HG02759 (cell line): ENCODE measurements at regions not wholly inside any gene's neighbourhood (a gene's known extent, or its start where the extent isn't known, plus 50 kb on each side); places are given as distances from the start of the nearest gene placed in this dataset.
"Not testable (repeated sequence)": the region's sequence is repeated elsewhere in the genome, so short reads cannot be mapped to it uniquely, and the experiment has no call there.

Experiments used
- ATAC-seq: cut with Tn5 transposase; IDR thresholded peaks from one replicate; pipeline ENCODE4 v1.9.1; 2021; ENCODE audit warnings: mild to moderate bottlenecking, moderate library complexity; ENCODE audit not compliant: unreplicated experiment

DNA sequence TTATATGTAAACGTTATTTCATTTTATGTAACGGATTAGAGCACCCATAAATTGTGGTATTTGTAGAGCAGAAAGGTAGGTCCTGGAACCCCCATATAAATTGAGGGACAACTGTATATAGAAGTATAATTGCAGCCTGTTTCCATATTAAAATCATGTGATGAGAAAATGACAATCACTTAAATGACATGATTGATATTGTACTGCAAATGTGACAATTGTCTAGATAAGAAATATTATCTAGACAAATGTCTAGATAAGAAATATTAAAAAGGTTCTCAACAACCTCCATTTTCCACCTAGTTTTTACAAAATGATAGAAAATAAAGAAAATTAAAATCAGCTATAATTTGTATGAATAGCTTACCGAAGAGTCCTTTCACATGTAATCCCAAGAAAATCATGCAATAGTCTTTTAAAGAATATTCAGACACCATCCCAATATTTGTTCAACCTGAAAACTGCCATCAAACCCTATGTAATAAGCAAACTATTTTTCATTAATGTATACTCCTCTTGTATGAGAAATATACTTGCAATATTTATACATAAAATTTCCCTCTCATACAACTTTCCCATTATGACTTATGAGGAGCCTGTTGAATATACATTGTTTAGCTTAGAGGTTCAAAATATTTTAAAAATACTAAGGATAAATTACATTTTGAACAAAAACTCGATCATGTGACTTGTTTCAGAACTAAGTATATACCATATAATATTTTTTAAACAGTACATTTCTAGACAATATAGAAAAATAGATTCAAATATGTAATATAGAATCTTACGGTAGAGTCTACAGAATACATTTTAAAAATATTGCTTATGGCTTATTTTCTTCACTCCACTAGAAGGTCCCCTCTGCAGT, 153.2 kb downstream of the CRPPA start:
- no peak for ATAC-seq

DNA sequence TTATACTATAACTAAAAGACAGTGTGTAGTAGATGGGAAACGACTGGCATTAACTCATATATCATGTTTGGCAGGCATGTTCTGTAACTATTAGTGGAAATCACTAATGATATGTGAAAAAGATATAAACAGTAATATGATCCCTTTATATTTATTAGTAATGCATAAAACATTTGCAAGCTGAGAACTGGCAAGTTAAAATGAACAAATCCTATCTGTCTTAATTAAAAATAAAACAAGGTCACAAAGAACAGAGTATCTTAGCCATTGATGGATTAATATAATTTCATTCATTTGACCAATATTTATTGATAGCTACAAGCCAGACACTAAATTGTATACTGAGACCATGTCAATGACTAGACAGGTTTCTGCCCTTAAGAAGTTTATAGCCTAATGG, 154.5 kb downstream of the CRPPA start:
- no peak for ATAC-seq

DNA sequence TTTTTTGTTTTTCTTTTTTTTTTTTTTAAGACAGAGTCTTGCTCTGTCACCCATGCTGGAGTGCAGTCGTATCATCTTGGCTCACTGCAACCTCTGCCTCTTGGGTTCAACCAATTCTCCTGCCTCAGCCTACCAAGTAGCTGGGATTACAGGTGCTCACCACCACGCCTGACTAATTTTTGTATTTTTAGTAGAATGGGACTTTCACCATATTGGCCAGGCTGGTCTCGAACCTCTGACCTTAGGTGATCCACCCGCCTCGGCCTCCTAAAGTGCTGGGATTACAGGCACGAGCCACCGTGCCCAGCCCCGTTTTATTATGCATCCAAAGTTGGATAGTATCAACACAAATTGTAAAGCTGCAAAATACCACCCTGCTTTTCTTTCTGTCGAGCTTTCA, 154.9 kb downstream of the CRPPA start:
- ATAC-seq, result not testable (repeated sequence)

- ATAC-seq, result no peak
Observed at GRCh38 chr7:16265863-16266458, 155.4 kb downstream of the CRPPA start.

DNA sequence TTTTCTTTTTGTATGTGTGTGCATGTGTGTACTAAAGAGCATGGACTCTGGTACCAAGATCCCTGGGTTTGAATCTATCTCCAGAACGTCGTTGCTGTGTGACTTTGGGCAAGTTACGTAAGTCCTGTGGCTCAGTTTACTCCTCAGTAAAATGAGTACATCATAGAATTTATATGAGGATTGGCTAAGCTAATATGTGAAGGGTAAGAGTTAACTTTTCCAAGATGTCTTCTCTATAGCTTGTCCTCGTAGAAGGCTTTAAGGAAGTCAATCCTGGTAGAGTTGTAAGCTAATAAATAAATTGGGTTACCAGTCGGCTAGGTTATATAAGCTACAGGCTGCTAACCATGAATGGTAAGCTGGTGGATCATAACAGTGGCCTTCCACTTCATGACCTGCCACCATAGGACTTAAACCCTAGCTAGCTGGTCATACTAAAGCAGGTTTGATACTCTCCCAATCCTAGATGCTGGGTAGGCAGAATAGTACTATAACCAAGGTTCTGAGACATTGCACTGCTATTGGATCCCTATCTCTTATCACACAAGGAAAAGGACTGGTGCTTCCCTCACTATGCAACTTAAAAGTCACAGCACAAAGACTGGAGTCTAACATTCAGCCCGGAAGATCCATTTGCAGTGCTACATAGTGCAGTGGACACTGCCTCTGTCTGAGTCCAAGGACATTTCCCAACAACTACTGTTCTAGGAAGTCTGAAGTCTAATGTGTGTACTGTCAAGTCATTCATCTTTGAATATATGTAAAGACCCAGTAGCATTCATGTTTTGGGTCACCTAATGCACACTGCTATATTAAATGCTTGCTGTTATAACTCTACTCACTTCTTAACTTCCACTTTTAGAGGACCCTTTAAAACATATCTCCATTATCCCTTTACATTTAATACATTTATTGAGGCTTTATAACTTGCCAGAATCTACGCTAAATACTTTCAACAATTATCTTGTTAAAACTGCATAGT, 156.2 kb downstream of the CRPPA start:
- ATAC-seq, result no peak

- no peak for ATAC-seq
Observed at GRCh38 chr7:16264036-16264819, 157.1 kb downstream of the CRPPA start.

- ATAC-seq, result not testable (repeated sequence)
Observed at GRCh38 chr7:16263377-16263776, 158.0 kb downstream of the CRPPA start.

DNA sequence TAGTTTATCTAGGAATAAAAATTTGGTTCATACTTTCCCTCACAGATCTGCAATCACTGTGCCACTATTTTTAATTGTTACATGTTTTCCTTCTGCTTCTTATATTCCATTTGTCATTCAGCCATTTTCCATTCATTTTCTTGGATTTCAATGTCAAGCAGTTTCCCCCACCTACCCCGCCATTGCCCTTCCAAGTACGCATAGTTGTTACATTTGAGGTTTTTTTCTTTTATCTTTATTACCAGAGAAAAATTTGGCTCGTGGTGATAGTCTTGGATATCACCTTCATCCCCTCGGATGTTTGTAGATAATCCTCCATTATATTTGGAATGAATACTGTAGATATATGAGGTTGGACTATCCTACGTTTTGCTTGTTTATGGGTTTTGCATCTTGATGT, 159.7 kb downstream of the CRPPA start:
- no peak for ATAC-seq

DNA sequence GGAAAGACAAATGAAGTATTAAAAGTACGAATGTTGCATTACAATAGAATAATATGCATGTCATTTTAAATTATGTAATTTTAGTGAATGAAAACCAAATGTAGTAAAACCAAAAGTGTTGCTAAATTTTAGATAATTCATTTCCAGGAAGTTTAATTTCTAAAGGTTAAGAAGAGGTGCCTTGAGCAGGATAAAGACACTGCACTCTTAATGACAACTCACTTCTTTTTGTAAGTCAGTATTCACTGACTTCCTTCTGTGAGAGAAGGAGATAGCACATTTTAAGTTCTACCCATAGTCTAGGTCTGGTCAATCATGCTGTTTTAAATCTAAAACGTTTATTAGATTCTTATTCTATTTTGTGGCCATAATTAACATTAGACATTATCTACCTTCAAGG, 160.2 kb downstream of the CRPPA start:
- no peak for ATAC-seq

DNA sequence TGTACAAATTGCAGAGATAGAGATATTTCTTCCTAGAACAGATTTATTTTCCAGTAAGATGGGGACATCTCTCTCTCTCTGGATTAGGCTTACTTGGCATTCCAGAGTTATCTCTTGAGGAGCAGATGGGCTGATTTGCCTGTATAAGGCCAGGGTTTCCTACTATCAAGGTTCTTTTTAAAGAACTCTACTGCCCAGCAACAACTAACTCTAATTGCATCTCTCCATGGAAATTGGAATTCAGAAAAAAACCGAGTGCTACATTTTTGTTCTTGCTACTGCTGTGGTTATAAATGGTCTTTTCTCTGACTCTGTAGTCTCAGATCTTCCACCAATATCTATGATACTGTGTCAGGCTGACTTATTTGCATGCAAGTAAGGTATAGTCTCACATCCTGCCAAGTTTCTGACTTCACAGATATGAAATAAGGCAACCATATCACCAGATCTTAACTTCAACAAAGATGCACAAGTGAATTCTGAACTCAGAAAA, 161.1 kb downstream of the CRPPA start:
- no peak for ATAC-seq

DNA sequence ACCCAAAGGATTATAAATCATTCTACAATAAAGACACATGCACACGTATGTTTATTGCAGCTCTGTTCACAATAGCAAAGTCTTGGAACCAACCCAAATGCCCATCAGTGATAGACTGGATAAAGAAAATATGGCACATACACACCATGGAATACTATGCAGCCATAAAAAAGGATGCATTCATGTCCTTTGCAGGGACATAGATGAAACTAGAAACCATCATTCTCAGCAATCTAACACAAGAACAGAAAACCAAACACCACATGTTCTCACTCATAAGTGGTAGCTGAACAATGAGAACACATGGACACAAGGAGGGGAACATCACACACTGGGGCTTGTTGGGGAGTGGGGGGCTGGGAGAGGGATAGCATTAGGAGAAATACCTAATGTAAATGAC, 164.9 kb downstream of the CRPPA start:
- ATAC-seq, result not testable (repeated sequence)

DNA sequence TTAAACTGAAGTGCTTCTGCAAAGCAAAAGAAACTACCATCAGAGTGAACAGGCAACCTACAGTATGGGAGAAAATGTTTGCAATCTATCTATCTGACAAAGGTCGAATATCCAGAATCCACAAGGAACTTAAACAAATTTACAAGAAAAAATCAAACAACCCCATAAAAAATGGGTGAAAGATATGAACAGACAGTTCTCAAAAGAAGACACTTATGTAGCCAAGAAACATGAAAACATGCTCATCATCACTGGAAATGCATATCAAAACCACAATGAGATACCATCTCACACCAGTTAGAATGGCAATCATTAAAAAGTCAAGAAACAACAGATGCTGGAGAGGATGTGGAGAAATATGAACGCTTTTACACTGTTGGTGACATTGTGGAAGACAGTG, 165.4 kb downstream of the CRPPA start:
- ATAC-seq, result not testable (repeated sequence)

DNA sequence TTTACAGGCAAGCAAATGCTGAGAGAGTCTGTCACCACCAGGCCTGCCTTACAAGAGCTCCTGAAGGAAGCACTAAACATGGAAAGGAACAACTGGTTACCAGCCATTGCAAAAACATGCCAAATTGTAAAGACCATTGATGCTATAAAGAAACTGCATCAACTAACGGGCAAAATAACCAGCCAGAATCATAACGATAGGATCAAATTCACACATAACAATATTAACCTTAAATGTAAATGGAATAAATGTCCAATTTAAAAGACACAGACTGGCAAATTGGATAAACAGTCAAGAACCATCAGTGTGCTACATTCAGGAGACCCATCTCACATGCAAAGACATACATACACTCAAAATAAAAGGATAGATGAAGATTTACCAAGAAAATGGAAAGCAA, 170.7 kb downstream of the CRPPA start:
- ATAC-seq, result not testable (repeated sequence)

DNA sequence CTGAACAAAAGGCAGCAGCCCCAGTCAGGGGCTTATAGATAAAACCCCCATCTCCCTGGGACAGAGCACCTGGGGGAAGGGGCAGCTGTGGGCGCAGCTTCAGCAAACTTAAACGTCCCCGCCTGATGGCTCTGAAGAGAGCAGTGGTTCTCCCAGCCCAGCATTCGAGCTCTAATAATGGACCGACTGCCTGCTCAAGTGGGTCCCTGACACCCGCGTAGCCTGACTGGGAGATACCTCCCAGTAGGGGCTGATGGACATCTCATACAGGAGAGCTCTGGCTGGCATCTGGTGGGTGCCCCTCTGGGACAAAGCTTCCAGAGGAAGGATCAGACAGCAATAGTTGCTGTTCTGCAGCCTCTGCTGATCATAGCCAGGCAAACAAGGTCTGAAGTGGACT, 172.1 kb downstream of the CRPPA start:
- not testable (repeated sequence) for ATAC-seq

- not testable (repeated sequence) for ATAC-seq
Observed at GRCh38 chr7:16248556-16248955, 172.8 kb downstream of the CRPPA start.

DNA sequence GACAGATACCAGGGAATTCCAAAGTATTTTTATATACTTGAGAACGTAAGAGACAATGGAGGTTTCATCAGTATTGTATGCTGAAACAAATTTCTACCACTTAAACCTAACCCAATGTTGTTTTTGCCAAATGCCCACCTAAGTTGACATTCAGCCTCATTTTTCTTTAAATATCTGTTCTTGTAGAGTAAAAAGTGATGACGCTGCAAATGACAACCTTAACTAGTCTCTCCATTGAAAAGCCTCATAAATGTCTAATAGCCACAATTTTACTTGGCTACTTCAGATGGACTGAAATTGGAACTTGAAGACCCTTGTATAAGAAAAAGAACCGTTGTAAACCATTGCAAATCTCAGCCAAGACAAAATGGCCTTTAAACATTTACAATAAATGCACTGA, 176.9 kb downstream of the CRPPA start:
- no peak for ATAC-seq

DNA sequence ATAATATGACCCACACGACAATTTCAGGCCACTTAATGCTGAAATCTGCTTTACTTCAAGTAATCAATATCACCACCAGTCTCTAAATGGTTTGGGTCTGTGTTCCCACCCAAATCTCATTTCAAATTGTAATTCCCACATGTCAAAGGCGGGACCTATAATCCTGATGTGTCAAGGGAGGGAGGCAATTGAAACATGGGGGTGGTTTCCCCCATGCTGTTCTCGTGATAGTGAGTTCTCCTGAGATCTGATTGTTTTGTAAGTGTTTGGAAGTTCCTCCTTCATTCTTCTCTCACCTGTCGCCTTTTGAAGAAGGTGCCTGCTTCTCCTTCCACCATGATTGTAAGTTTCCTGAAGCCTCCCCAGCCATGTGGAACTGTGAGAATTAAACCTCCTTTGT, 178.4 kb downstream of the CRPPA start:
- no peak for ATAC-seq

- no peak for ATAC-seq
Observed at GRCh38 chr7:16241017-16241416, 180.3 kb downstream of the CRPPA start.

DNA sequence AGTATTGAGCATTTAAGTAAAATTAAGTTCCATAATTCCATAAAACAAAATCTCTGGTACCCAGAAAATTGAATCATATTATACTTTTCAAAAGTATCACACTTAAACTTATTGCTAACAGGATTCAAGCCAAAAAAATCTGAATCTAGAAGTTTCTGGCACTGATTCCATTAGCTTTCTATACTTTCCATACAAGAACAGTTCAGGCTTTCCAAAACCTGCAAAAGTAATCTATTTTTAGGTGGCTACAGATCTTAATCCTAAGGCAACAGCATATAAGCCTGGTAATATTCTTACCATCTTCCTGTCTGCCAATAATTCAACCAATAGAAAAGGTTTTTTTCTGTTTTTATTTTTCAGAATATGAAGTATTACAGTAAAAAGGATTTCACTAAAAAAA, 185.0 kb downstream of the CRPPA start:
- no peak for ATAC-seq
